Osteoblast (primary cell): ENCODE measurements at regions not wholly inside any gene's neighbourhood (a gene's known extent, or its start where the extent isn't known, plus 50 kb on each side); places are given as distances from the start of the nearest gene placed in this dataset.
A peak's percentile ranks its signal among the peaks of the same experiment; 100 is the strongest.

Experiments used
- DNase-seq: peaks from one replicate; pipeline ENCODE4 v3.0.0; 2011; ENCODE audit warnings: low spot score, mixed read lengths; ENCODE audit not compliant: insufficient read length; ENCODE audit errors: missing footprints
- H2AFZ ChIP-seq: 2 replicates; pipeline ENCODE4 v1.6.0; 2011; ENCODE audit warnings: mild to moderate bottlenecking, low read length
- H3K27ac ChIP-seq: 2 replicates; pipeline ENCODE4 v1.5.1; 2011; ENCODE audit warnings: mild to moderate bottlenecking, low read depth, low read length, moderate library complexity
- H3K27me3 ChIP-seq: 2 replicates; pipeline ENCODE4 v1.6.0; 2012; ENCODE audit warnings: mild to moderate bottlenecking, control low read depth, inconsistent platforms, low read length, moderate library complexity; ENCODE audit not compliant: insufficient read depth
- H3K36me3 ChIP-seq: 2 replicates; pipeline ENCODE4 v1.5.1; 2011; ENCODE audit warnings: mild to moderate bottlenecking, low read length, control low read depth, moderate library complexity; ENCODE audit not compliant: insufficient read depth
- H3K4me1 ChIP-seq: 2 replicates; pipeline ENCODE4 v1.5.1; 2011; ENCODE audit warnings: mild to moderate bottlenecking, low read length, control low read depth, moderate library complexity; ENCODE audit not compliant: insufficient read depth
- H3K4me2 ChIP-seq: 2 replicates; pipeline ENCODE4 v1.6.0; 2011; ENCODE audit warnings: mild to moderate bottlenecking, low read length; ENCODE audit not compliant: insufficient read depth
- H3K4me3 ChIP-seq: fragments of 200-600 bp; sonication (generic); 3 replicates; pipeline ENCODE4 v1.5.1; 2012; ENCODE audit warnings: mild to moderate bottlenecking, low read length, inconsistent platforms; ENCODE audit not compliant: insufficient read depth
- H3K79me2 ChIP-seq: 2 replicates; pipeline ENCODE4 v1.6.0; 2012; ENCODE audit warnings: mild to moderate bottlenecking, low read length, control low read depth, inconsistent platforms; ENCODE audit not compliant: insufficient read depth
- H3K9me3 ChIP-seq: 2 replicates; pipeline ENCODE4 v1.5.1; 2011; ENCODE audit warnings: low read depth, low read length, control low read depth
- H4K20me1 ChIP-seq: 2 replicates; pipeline ENCODE4 v1.6.0; 2012; ENCODE audit warnings: mild to moderate bottlenecking, low read length, control low read depth; ENCODE audit not compliant: insufficient read depth
- CTCF ChIP-seq: IDR thresholded peaks from 2 replicates; pipeline ENCODE4 v1.5.1; 2011; ENCODE audit warnings: mild to moderate bottlenecking, low read depth, low read length, moderate library complexity; ENCODE audit errors: extremely low read depth

GRCh38 chr6:168885196-168885595 lies 368.4 kb downstream of the THBS2 start:
- peaks cover 15% of the 10 kb centered on the region for H3K27me3 ChIP-seq
- no peaks in the 10 kb centered on the region for H3K9me3 ChIP-seq
- H3K4me2 ChIP-seq: no peak overlapping the region
- no peaks in the 10 kb centered on the region for H3K79me2 ChIP-seq
- H3K4me3 ChIP-seq: no peak overlapping the region
- no peak for TF ChIP-seq CTCF
- no peaks in the 10 kb centered on the region for H4K20me1 ChIP-seq
- no peak for DNase-seq
- H2AFZ ChIP-seq: no peak overlapping the region
- no peak overlapping the region for H3K27ac ChIP-seq
- no peaks in the 10 kb centered on the region for H3K4me1 ChIP-seq
- H3K36me3 ChIP-seq: no peaks in the 10 kb centered on the region

GRCh38 chr6:168884646-168885086 lies 369.0 kb downstream of the THBS2 start:
- Histone ChIP-seq H2AFZ (peak overlapping the region; percentile 51), H3K27me3 (peaks cover 17% of the 10 kb centered on the region)
- peak; percentile 80 for TF ChIP-seq CTCF

GRCh38 chr6:168884050-168884645 lies 369.5 kb downstream of the THBS2 start:
- no peak for TF ChIP-seq CTCF
- no peaks in the 10 kb centered on the region for H4K20me1 ChIP-seq
- no peak overlapping the region for H3K27ac ChIP-seq
- peaks cover 17% of the 10 kb centered on the region for H3K27me3 ChIP-seq
- H3K4me1 ChIP-seq: no peaks in the 10 kb centered on the region
- H3K79me2 ChIP-seq: no peaks in the 10 kb centered on the region
- H3K36me3 ChIP-seq: no peaks in the 10 kb centered on the region
- H3K4me2 ChIP-seq: peak overlapping the region; percentile 65
- peak overlapping the region; percentile 30 for H3K4me3 ChIP-seq
- peak overlapping the region; percentile 51 for H2AFZ ChIP-seq
- no peak for DNase-seq
- H3K9me3 ChIP-seq: no peaks in the 10 kb centered on the region

More at GRCh38 chr6:168884646-168885086, 369.0 kb downstream of the THBS2 start:
- peak; percentile 99 for DNase-seq
- Histone ChIP-seq H4K20me1 (no peaks in the 10 kb centered on the region), H3K9me3 (no peaks in the 10 kb centered on the region), H3K36me3 (no peaks in the 10 kb centered on the region), H3K27ac (no peak overlapping the region), H3K4me2 (peak overlapping the region; percentile 65), H3K79me2 (no peaks in the 10 kb centered on the region), H3K4me3 (peak overlapping the region; percentile 30), H3K4me1 (no peaks in the 10 kb centered on the region)

GRCh38 chr6:168883410-168884049 lies 370.1 kb downstream of the THBS2 start:
- no peak for TF ChIP-seq CTCF
- no peak overlapping the region for H2AFZ ChIP-seq
- H3K4me2 ChIP-seq: no peak overlapping the region
- no peak for DNase-seq
- H3K36me3 ChIP-seq: no peaks in the 10 kb centered on the region
- no peak overlapping the region for H3K27ac ChIP-seq
- no peak overlapping the region for H3K4me3 ChIP-seq
- H3K9me3 ChIP-seq: no peaks in the 10 kb centered on the region
- no peaks in the 10 kb centered on the region for H4K20me1 ChIP-seq
- no peaks in the 10 kb centered on the region for H3K4me1 ChIP-seq
- peaks cover 17% of the 10 kb centered on the region for H3K27me3 ChIP-seq
- no peaks in the 10 kb centered on the region for H3K79me2 ChIP-seq
